MCF 10A (cell line): ENCODE measurements at regions not wholly inside any gene's neighbourhood (a gene's known extent, or its start where the extent isn't known, plus 50 kb on each side); places are given as distances from the start of the nearest gene placed in this dataset.
A peak's percentile ranks its signal among the peaks of the same experiment; 100 is the strongest.

Source experiments
- BruUV-seq: library from RNA; stranded (reverse); fragments of 400-500 nt; replicated peaks from 2 replicates; lab custom pipeline; 2021; lab: Mats Ljungman, UMichigan
- CTCF ChIA-PET: fragments of 300-600 bp; sonication (Branson Sonifier 250); formaldehyde crosslinking; extraction: SDS; loops from one replicate; lab custom pipeline; 2021; ENCODE audit warnings: antibody characterized with exemption, inconsistent platforms; lab: Yijun Ruan, JAX
- POLR2A ChIA-PET: fragments of 300-600, 350-650 bp; sonication (Branson Sonifier 250); formaldehyde crosslinking; extraction: SDS; loops from one replicate; lab custom pipeline; 2020; ENCODE audit warnings: antibody characterized with exemption, inconsistent platforms; lab: Yijun Ruan, JAX
- DNase-seq: peaks from one replicate; pipeline ENCODE4 v3.0.0-alpha.2; 2018; ENCODE audit not compliant: unreplicated experiment
- H3K27ac Mint-ChIP-seq: one replicate; pipeline ENCODE4 v1.8.0; 2022; ENCODE audit warnings: mild to moderate bottlenecking, low read depth, mixed read lengths; ENCODE audit not compliant: unreplicated experiment
- H3K27me3 Mint-ChIP-seq: one replicate; pipeline ENCODE4 v1.8.0; 2022; ENCODE audit warnings: mixed read lengths; ENCODE audit not compliant: insufficient read depth, unreplicated experiment
- H3K36me3 Mint-ChIP-seq: one replicate; pipeline ENCODE4 v1.8.0; 2022; ENCODE audit warnings: mild to moderate bottlenecking, moderate library complexity, mixed read lengths; ENCODE audit not compliant: insufficient read depth, unreplicated experiment
- H3K4me1 Mint-ChIP-seq: one replicate; pipeline ENCODE4 v1.8.0; 2022; ENCODE audit warnings: mixed read lengths; ENCODE audit not compliant: insufficient read depth, unreplicated experiment
- H3K4me3 Mint-ChIP-seq: one replicate; pipeline ENCODE4 v1.8.0; 2022; ENCODE audit warnings: mild to moderate bottlenecking, moderate library complexity, mixed read lengths; ENCODE audit not compliant: unreplicated experiment
- H3K9me3 Mint-ChIP-seq: one replicate; pipeline ENCODE4 v1.8.0; 2022; ENCODE audit warnings: mixed read lengths; ENCODE audit not compliant: unreplicated experiment
- intact Hi-C: fragments of 100-400 bp; cut with micrococcal nuclease; formaldehyde crosslinking; loops from 2 replicates; pipeline ENCODE4 v1.14.1; 2022
- TF ChIP-seq, protein P1 (sequence below): fragments of 200-600 bp; IDR thresholded peaks from one replicate; pipeline ENCODE4 v1.8.0; 2022; ENCODE audit warnings: antibody characterized with exemption, mild to moderate bottlenecking; ENCODE audit not compliant: unreplicated experiment

- Mint-ChIP-seq H3K36me3 (no peaks in the 10 kb centered on the region), H3K9me3 (no peaks in the 10 kb centered on the region), H3K4me1 (peaks cover 18% of the 10 kb centered on the region), H3K4me3 (no peak overlapping the region), H3K27me3 (no peaks in the 10 kb centered on the region), H3K27ac (no peak overlapping the region)
- no TSS peak for BruUV-seq
- TF ChIP-seq, protein P1, sequence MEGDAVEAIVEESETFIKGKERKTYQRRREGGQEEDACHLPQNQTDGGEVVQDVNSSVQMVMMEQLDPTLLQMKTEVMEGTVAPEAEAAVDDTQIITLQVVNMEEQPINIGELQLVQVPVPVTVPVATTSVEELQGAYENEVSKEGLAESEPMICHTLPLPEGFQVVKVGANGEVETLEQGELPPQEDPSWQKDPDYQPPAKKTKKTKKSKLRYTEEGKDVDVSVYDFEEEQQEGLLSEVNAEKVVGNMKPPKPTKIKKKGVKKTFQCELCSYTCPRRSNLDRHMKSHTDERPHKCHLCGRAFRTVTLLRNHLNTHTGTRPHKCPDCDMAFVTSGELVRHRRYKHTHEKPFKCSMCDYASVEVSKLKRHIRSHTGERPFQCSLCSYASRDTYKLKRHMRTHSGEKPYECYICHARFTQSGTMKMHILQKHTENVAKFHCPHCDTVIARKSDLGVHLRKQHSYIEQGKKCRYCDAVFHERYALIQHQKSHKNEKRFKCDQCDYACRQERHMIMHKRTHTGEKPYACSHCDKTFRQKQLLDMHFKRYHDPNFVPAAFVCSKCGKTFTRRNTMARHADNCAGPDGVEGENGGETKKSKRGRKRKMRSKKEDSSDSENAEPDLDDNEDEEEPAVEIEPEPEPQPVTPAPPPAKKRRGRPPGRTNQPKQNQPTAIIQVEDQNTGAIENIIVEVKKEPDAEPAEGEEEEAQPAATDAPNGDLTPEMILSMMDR = no peak
- DNase-seq = no peak
- intact Hi-C loops = no loop called here
- CTCF ChIA-PET = no interaction called here
- POLR2A ChIA-PET = no interaction called here
Measured at GRCh38 chr14:87008965-87009364, 984.0 kb downstream of the GALC start.

DNA sequence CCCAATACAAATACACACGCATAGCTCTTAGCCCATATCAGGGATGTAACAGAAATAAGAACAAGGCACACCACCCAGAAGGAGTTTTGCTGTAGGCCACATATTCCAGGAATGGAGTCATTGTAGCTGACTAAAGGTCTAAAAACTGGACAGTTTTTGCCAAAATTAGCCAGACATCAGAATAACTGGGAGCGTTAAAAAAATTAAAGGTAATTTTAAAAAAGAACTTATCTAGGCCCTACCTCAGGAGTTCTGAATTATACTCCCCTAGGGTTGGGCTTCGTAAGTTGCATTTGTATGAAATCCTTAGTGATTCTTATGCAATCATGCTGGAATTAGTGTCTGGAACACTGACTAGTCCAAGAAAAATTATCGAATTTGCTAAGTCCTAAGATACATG, 987.7 kb downstream of the GALC start:
- CTCF ChIA-PET = interaction anchor here (0.6 to 0.7 kb wide), 3 partner anchors 9 to 205 kb away, joined by 3 to 4 read pairs (median 3); no protein-coding TSS in a partner anchor
- Mint-ChIP-seq H3K9me3 (no peaks in the 10 kb centered on the region), H3K27me3 (no peaks in the 10 kb centered on the region), H3K4me1 (peaks cover 12% of the 10 kb centered on the region), H3K4me3 (no peak overlapping the region), H3K36me3 (no peaks in the 10 kb centered on the region), H3K27ac (no peak overlapping the region)
- no TSS peak for BruUV-seq
- peak; percentile 46 for DNase-seq
- intact Hi-C loops = no loop called here
- POLR2A ChIA-PET = interaction anchor here (0.9 kb wide), 2 partner anchors 16 to 44 kb away, joined by 3 read pairs; no protein-coding TSS in a partner anchor
- TF ChIP-seq, protein P1 = no peak

DNA sequence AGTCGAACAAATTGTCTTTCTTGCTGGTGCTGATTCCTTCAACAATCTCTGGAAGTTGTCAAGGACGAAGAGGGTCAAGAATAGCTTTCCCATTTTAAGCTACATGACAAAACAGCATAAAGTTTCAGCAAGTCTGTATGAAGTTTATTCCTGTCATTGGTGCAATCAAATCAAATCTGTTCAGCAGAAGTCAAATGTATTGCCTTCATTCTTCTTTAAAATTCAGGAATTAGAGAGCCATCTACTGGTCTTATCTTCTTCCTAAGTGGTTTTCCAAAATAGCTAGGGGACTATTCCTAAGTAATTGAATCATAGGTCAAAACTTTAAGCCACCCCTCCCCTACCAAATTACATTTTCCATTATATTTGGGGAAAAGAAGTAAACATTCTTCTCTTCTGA, 990.2 kb downstream of the GALC start:
- H3K27ac Mint-ChIP-seq = no peak overlapping the region
- H3K9me3 Mint-ChIP-seq = no peaks in the 10 kb centered on the region
- peaks cover 7% of the 10 kb centered on the region for H3K4me1 Mint-ChIP-seq
- H3K27me3 Mint-ChIP-seq = no peaks in the 10 kb centered on the region
- ChIA-PET POLR2A (no interaction called here), CTCF (interaction anchor here (0.5 to 1.7 kb wide), 7 partner anchors 8 to 454 kb away, joined by 3 to 6 read pairs (median 3); no protein-coding TSS in a partner anchor)
- no TSS peak for BruUV-seq
- H3K4me3 Mint-ChIP-seq = no peak overlapping the region
- DNase-seq = no peak
- TF ChIP-seq, protein P1 = no peak
- intact Hi-C loops = no loop called here
- no peaks in the 10 kb centered on the region for H3K36me3 Mint-ChIP-seq

DNA sequence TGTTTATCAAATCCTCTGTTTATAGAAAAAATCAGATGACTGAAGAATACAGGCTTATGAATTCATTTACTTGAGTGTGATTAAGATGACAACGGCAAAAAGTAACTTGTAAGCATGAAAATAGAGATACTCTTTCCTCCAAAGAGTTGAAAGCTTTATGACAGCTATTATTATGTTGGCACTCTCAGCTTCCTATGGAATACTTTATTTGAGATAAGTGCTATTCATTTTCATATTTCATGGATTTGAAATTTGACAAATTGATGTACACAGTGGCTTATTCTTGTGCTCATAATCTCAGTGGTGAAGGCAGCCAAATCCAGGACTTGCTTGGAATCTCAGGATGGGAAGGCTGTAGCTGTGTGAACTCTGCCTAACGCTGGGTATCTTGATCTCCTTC, 991.6 kb downstream of the GALC start:
- BruUV-seq = no TSS peak
- no peak for DNase-seq
- Mint-ChIP-seq H3K27me3 (no peaks in the 10 kb centered on the region), H3K9me3 (no peaks in the 10 kb centered on the region), H3K4me1 (peaks cover 7% of the 10 kb centered on the region), H3K4me3 (no peak overlapping the region), H3K27ac (no peak overlapping the region), H3K36me3 (no peaks in the 10 kb centered on the region)
- intact Hi-C loops = no loop called here
- TF ChIP-seq, protein P1 = no peak
- POLR2A ChIA-PET = no interaction called here
- CTCF ChIA-PET = interaction anchor here (1.3 kb wide), 1 partner anchor 615 kb away, joined by 3 read pairs; no protein-coding TSS in a partner anchor
